Keratinocyte (primary cell): ENCODE measurements at regions not wholly inside any gene's neighbourhood (a gene's known extent, or its start where the extent isn't known, plus 50 kb on each side); places are given as distances from the start of the nearest gene placed in this dataset.

Source experiments
- EZH2 ChIP-seq: IDR thresholded peaks from one replicate; pipeline ENCODE4 v1.6.1; 2012; ENCODE audit warnings: inconsistent platforms, mild to moderate bottlenecking, low read length, moderate library complexity
- TF ChIP-seq, protein P1 (sequence below), 3 experiments: IDR thresholded peaks in 1 of 3; conservative IDR thresholded peaks in 1 of 3; optimal IDR thresholded peaks in 1 of 3; 2 replicates in 2 of 3; 3 replicates in 1 of 3; pipeline versions ENCODE3 to v1.5.1; 2011; ENCODE audit warnings: low read length in 3 of 3, mild to moderate bottlenecking in 3 of 3, moderate library complexity in 2 of 3, control low read depth in 1 of 3, inconsistent platforms in 1 of 3; ENCODE audit not compliant: insufficient read depth in 2 of 3; ENCODE audit errors: extremely low read depth in 1 of 3

DNA sequence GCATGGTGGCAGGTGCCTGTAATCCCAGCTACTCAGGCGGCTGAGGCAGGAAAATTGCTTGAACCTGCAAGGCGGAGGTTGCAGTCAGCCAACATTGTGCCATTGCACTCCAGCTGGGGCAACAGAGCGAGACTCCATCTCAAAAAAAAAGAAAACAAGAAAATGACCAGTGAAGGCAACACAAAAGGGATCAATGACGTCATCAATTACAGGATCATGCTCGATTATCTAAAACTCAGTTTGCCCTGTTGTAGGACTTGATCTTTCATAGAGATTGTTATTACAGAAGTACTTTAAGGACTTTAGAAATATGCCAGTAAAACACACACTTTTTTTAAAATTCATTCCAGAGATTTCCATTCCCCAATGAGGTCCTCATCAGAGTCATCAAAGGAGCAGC lies 147.8 kb downstream of the ETS2 start:
- TF ChIP-seq, protein P1, sequence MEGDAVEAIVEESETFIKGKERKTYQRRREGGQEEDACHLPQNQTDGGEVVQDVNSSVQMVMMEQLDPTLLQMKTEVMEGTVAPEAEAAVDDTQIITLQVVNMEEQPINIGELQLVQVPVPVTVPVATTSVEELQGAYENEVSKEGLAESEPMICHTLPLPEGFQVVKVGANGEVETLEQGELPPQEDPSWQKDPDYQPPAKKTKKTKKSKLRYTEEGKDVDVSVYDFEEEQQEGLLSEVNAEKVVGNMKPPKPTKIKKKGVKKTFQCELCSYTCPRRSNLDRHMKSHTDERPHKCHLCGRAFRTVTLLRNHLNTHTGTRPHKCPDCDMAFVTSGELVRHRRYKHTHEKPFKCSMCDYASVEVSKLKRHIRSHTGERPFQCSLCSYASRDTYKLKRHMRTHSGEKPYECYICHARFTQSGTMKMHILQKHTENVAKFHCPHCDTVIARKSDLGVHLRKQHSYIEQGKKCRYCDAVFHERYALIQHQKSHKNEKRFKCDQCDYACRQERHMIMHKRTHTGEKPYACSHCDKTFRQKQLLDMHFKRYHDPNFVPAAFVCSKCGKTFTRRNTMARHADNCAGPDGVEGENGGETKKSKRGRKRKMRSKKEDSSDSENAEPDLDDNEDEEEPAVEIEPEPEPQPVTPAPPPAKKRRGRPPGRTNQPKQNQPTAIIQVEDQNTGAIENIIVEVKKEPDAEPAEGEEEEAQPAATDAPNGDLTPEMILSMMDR (optimal IDR thresholded peaks at IDR 0.05 in 1 of 3, IDR thresholded peaks at IDR 0.05 in 1 of 3, conservative IDR thresholded peaks at IDR 0.05 in 1 of 3; ENCODE audit: extremely low read depth in 1 of 3, insufficient read depth in 2 of 3, low read length in 3 of 3) = no peak
- no peak for TF ChIP-seq EZH2
